ENCODE measurements at regions not wholly inside any gene's neighbourhood (a gene's known extent, or its start where the extent isn't known, plus 50 kb on each side); places are given as distances from the start of the nearest gene placed in this dataset.

GRCh38 chr1:34618381-34618780 is 136.5 kb upstream of the GJB5 start:
- no peak for TF ChIP-seq CTCF (IDR thresholded peaks at IDR 0.05)
- no peak for TF ChIP-seq POLR2A (IDR thresholded peaks at IDR 0.05)

All from lower leg skin (tissue), 3 donors.